ENCODE measurements at regions not wholly inside any gene's neighbourhood (a gene's known extent, or its start where the extent isn't known, plus 50 kb on each side); places are given as distances from the start of the nearest gene placed in this dataset.
"Not testable (repeated sequence)": the region's sequence is repeated elsewhere in the genome, so short reads cannot be mapped to it uniquely, and the experiment has no call there.

GRCh38 chr17:78299049-78299448, 60.8 kb downstream of the SOCS3 start:
- Histone ChIP-seq H3K27me3 (no peaks in the 10 kb centered on the region), H3K4me3 (no peak overlapping the region), H3K27ac (no peak overlapping the region), H3K36me3 (no peaks in the 10 kb centered on the region), H3K4me1 (no peaks in the 10 kb centered on the region), H3K9me3 (no peaks in the 10 kb centered on the region)
- DNase-seq (ENCODE audit: low spot score in 2 of 2), result no peak
- TF ChIP-seq CTCF (IDR thresholded peaks at IDR 0.05), result no peak
- TF ChIP-seq POLR2AphosphoS5 (IDR thresholded peaks at IDR 0.05), result no peak
- no peak for TF ChIP-seq POLR2A (IDR thresholded peaks at IDR 0.05)
- intact Hi-C loops (cut with DNase I; ENCODE audit: low total_unique reads), result no loop called here

GRCh38 chr17:78294776-78295175, 63.3 kb downstream of the TMEM235 start:
- DNase-seq (ENCODE audit: low spot score in 2 of 2), result no peak
- no peak overlapping the region for H3K27ac ChIP-seq
- intact Hi-C loops (cut with DNase I; ENCODE audit: low total_unique reads), result no loop called here
- H3K4me3 ChIP-seq, result no peak overlapping the region
- H3K36me3 ChIP-seq, result no peaks in the 10 kb centered on the region
- no peaks in the 10 kb centered on the region for H3K27me3 ChIP-seq
- H3K9me3 ChIP-seq, result no peaks in the 10 kb centered on the region
- H3K4me1 ChIP-seq, result no peaks in the 10 kb centered on the region
- TF ChIP-seq POLR2AphosphoS5 (IDR thresholded peaks at IDR 0.05) (no peak), POLR2A (IDR thresholded peaks at IDR 0.05) (no peak), CTCF (IDR thresholded peaks at IDR 0.05) (no peak)

GRCh38 chr17:78294356-78294755, 62.9 kb downstream of the TMEM235 start:
- H3K4me3 ChIP-seq, result no peak overlapping the region
- DNase-seq (ENCODE audit: low spot score in 2 of 2), result no peak
- H3K9me3 ChIP-seq, result no peaks in the 10 kb centered on the region
- H3K36me3 ChIP-seq, result no peaks in the 10 kb centered on the region
- no peaks in the 10 kb centered on the region for H3K27me3 ChIP-seq
- no peak for TF ChIP-seq CTCF (IDR thresholded peaks at IDR 0.05)
- no peak for TF ChIP-seq POLR2A (IDR thresholded peaks at IDR 0.05)
- TF ChIP-seq POLR2AphosphoS5 (IDR thresholded peaks at IDR 0.05), result no peak
- intact Hi-C loops (cut with DNase I; ENCODE audit: low total_unique reads), result no loop called here
- no peak overlapping the region for H3K27ac ChIP-seq
- H3K4me1 ChIP-seq, result no peaks in the 10 kb centered on the region

- H3K4me3 ChIP-seq; H3K27me3 ChIP-seq; H3K9me3 ChIP-seq; DNase-seq (ENCODE audit: low spot score in 2 of 2); intact Hi-C loops (cut with DNase I; ENCODE audit: low total_unique reads); H3K36me3 ChIP-seq; H3K27ac ChIP-seq; H3K4me1 ChIP-seq: not testable (repeated sequence)
Measured at GRCh38 chr17:78293151-78293550, 61.7 kb downstream of the TMEM235 start.

GRCh38 chr17:78291944-78292910, 60.8 kb downstream of the TMEM235 start:
- no peak overlapping the region for H3K27ac ChIP-seq
- H3K4me1 ChIP-seq, result no peaks in the 10 kb centered on the region
- intact Hi-C loops (cut with DNase I; ENCODE audit: low total_unique reads), result no loop called here
- no peak for DNase-seq (ENCODE audit: low spot score in 2 of 2)
- no peaks in the 10 kb centered on the region for H3K36me3 ChIP-seq
- TF ChIP-seq CTCF (IDR thresholded peaks at IDR 0.05), result no peak
- no peak for TF ChIP-seq POLR2A (IDR thresholded peaks at IDR 0.05)
- no peak for TF ChIP-seq POLR2AphosphoS5 (IDR thresholded peaks at IDR 0.05)
- H3K9me3 ChIP-seq, result no peaks in the 10 kb centered on the region
- no peak overlapping the region for H3K4me3 ChIP-seq
- H3K27me3 ChIP-seq, result no peaks in the 10 kb centered on the region
